GM06990 (cell line): ENCODE measurements at regions not wholly inside any gene's neighbourhood (a gene's known extent, or its start where the extent isn't known, plus 50 kb on each side); places are given as distances from the start of the nearest gene placed in this dataset.
A peak's percentile ranks its signal among the peaks of the same experiment; 100 is the strongest.

Experiments
- DNase-seq: peaks from one replicate; pipeline ENCODE4 v3.0.0-alpha.2; 2011; ENCODE audit not compliant: insufficient read length; ENCODE audit errors: extremely low read depth
- H3K27me3 ChIP-seq: replicated peaks from 2 replicates; pipeline ENCODE4 v1.6.0; 2011; ENCODE audit warnings: low read length; ENCODE audit not compliant: control insufficient read depth, insufficient read depth
- H3K36me3 ChIP-seq: 2 replicates; pipeline ENCODE4 v1.5.1; 2011; ENCODE audit warnings: low read length; ENCODE audit not compliant: control insufficient read depth, insufficient read depth
- H3K4me3 ChIP-seq: replicated peaks from 2 replicates; pipeline ENCODE4 v1.5.1; 2011; ENCODE audit warnings: low read depth, mild to moderate bottlenecking, control low read depth, low read length
- TF ChIP-seq, protein P1 (sequence below): IDR thresholded peaks from 2 replicates; pipeline ENCODE4 v1.5.1; 2011; ENCODE audit warnings: low read length, control low read depth, mild to moderate bottlenecking, inconsistent platforms; ENCODE audit not compliant: insufficient read depth, poor library complexity, severe bottlenecking

- H3K36me3 ChIP-seq: no peaks in the 10 kb centered on the region
- H3K27me3 ChIP-seq: no peaks in the 10 kb centered on the region; the same call in 1 of the 2 replicates
- TF ChIP-seq, protein P1, sequence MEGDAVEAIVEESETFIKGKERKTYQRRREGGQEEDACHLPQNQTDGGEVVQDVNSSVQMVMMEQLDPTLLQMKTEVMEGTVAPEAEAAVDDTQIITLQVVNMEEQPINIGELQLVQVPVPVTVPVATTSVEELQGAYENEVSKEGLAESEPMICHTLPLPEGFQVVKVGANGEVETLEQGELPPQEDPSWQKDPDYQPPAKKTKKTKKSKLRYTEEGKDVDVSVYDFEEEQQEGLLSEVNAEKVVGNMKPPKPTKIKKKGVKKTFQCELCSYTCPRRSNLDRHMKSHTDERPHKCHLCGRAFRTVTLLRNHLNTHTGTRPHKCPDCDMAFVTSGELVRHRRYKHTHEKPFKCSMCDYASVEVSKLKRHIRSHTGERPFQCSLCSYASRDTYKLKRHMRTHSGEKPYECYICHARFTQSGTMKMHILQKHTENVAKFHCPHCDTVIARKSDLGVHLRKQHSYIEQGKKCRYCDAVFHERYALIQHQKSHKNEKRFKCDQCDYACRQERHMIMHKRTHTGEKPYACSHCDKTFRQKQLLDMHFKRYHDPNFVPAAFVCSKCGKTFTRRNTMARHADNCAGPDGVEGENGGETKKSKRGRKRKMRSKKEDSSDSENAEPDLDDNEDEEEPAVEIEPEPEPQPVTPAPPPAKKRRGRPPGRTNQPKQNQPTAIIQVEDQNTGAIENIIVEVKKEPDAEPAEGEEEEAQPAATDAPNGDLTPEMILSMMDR: no peak
- no peak for DNase-seq
- no peak overlapping the region for H3K4me3 ChIP-seq
Observed at GRCh38 chr2:120435671-120436459, 89.9 kb downstream of the INHBB start.

DNA sequence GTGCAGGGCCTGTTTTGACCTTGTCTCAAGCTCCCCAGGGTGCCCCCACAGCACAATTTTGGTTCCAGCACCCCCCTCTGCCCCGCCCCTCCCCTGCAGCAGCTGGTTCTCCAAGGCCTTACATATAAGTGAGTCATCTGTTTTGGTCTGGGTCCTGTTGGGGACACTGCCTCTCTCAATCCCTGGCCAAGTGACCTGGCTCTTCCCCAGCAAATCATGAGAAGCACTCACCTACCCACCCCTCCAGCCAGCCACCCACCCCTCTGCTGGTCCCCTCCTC lies 90.5 kb downstream of the INHBB start:
- no peak for DNase-seq
- Histone ChIP-seq H3K4me3 (no peak overlapping the region), H3K27me3 (no peaks in the 10 kb centered on the region; the same call in 1 of the 2 replicates), H3K36me3 (no peaks in the 10 kb centered on the region)
- TF ChIP-seq, protein P1: no peak

DNA sequence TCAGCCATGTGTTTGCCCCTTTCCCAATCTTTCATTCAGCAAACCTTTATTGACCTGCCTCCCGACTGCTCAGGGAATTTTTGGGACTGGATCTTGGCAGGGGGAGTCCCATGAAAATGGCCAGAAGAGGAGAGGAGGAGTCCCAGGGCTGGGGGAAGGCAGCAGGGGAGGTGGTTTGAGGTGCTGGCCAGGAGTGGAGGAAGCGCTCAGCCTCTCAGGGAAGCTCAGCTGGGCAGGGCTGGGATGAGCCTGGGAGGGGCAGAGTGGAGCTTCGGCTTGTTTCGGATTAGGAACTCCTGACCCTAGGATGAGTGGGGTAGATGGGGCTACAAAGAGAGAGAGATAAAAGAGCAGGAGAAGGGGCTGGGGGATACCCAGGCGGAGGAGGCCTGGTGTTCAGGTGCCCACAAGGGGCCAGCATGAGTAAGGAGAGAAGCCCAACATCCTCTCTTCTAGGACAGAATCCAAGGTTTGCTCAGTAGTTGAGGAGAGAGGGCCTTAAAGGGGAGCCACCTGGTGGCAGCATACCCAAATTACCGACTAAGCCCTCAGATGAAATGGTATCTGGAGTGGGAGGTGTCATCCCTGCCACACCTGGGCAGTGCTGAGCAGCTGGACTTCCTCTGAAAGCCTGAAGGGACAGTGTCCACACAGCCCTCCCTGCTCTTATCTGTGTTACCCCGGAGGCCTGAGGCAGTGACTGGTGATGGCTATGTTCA lies 91.1 kb downstream of the INHBB start:
- Histone ChIP-seq H3K4me3 (no peak overlapping the region), H3K27me3 (no peaks in the 10 kb centered on the region), H3K36me3 (no peaks in the 10 kb centered on the region)
- no peak for DNase-seq
- TF ChIP-seq, protein P1: peak; percentile 58

DNA sequence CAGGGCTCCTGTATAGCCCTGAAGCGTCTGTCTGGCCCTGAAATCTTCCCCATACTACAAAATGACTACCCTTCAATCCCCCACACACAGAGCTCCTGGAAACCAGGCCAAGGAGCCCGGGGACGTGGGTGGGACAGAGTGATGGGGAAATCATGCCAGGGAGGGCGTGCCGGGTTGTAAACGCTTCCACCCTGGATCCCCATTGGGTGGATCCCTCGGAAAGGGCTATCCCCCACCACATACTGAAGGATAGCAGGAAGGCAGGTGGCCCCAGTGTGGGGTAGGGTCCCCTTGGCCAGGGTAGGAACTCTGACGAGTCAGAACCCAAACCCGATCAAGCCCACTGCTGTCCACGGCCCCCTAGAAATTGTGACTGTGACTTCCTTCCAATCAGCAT lies 91.7 kb downstream of the INHBB start:
- no peak overlapping the region for H3K4me3 ChIP-seq
- H3K36me3 ChIP-seq: no peaks in the 10 kb centered on the region
- no peak for DNase-seq
- H3K27me3 ChIP-seq: no peaks in the 10 kb centered on the region; the same call in 1 of the 2 replicates
- TF ChIP-seq, protein P1: no peak

DNA sequence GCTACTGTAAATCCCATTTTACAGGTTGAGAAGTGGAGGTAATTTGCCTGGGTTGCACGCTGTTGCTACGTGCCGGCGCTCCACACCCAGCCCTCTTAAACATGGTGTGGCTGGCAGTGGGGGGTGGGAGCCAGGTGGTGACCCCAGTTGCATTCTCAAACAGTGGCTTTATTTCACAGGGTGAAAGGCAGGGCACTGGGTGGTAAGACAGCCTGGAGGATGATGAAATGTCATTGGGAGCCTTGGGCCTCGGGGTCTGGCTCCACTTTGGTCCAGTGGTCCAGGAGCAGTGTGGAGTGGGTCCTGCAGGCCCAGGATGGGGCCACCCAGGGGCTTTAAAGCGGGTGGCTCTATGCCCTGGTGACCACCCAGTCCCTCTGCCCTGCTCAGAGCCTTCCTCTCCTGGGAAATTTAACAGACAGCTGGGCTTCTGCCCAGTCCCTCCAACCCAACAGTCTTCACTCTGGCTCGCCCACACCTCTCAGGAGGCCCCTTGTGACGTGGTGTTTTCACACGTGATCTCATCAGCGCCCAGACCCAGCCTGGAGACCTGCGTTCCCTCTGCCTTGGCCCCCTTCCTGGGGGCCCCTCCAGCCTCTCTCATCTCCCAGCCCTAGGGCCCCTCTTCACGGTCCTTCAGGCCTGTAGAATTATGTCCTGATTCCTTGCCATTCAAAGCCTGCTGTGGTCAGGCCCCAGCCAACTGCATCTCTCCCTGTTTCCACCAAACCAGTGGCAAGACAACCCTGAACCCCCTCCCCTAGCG lies 92.5 kb downstream of the INHBB start:
- Histone ChIP-seq H3K4me3 (no peak overlapping the region), H3K36me3 (no peaks in the 10 kb centered on the region), H3K27me3 (no peaks in the 10 kb centered on the region; the same call in 1 of the 2 replicates)
- no peak for DNase-seq
- TF ChIP-seq, protein P1: no peak
